Aorta (tissue), 5 donors: ENCODE measurements at regions not wholly inside any gene's neighbourhood (a gene's known extent, or its start where the extent isn't known, plus 50 kb on each side); places are given as distances from the start of the nearest gene placed in this dataset.

Source experiments
- ATAC-seq: fragments of 200-7000 bp; cut with Tn5 transposase; one replicate; pipeline ENCODE4 v1.9.1; 2022; ENCODE audit warnings: moderate library complexity; ENCODE audit not compliant: low FRiP score
- DNase-seq, 2 donors: peaks; one replicate each; pipeline ENCODE4 v3.0.0-alpha.2; 2020
- H3K27ac ChIP-seq, 2 donors: one replicate each; pipeline ENCODE4 v1.5.1; 2013; ENCODE audit warnings: low read length in 2 of 2, mild to moderate bottlenecking in 2 of 2, moderate library complexity in 2 of 2, control low read depth in 1 of 2, inconsistent platforms in 1 of 2, low read depth in 1 of 2
- H3K27me3 ChIP-seq, 2 donors: one replicate each; pipeline ENCODE4 v1.6.1; 2013; ENCODE audit warnings: control low read depth in 1 of 2, low read length in 1 of 2, mild to moderate bottlenecking in 1 of 2, moderate library complexity in 1 of 2; ENCODE audit not compliant: insufficient read depth in 2 of 2, control insufficient read depth in 1 of 2
- H3K36me3 ChIP-seq, 2 donors: one replicate each; pipeline ENCODE4 v1.6.1; 2013; ENCODE audit warnings: control low read depth in 1 of 2, low read length in 1 of 2, mild to moderate bottlenecking in 1 of 2; ENCODE audit not compliant: insufficient read depth in 2 of 2, control insufficient read depth in 1 of 2
- H3K4me1 ChIP-seq, 2 donors: one replicate each; pipeline ENCODE4 v1.6.1; 2013; ENCODE audit warnings: low read length in 2 of 2, control low read depth in 1 of 2, mild to moderate bottlenecking in 1 of 2, moderate library complexity in 1 of 2; ENCODE audit not compliant: insufficient read depth in 2 of 2, control insufficient read depth in 1 of 2
- H3K4me3 ChIP-seq, 2 donors: one replicate each; pipeline ENCODE4 v1.5.1; 2013; ENCODE audit warnings: low read length in 2 of 2, control low read depth in 1 of 2, mild to moderate bottlenecking in 1 of 2
- H3K9me3 ChIP-seq: one replicate; pipeline ENCODE4 v1.6.1; 2013; ENCODE audit warnings: mild to moderate bottlenecking, low read length; ENCODE audit not compliant: control insufficient read depth
- WGBS, 2 donors: extraction: QIAGEN DNeasy Blood & Tissue Kit; methylation state at CpG; one replicate each; pipeline ENCODE4 v1.1.7; 2013; 5-methylcytosine and 5-hydroxymethylcytosine counted together
- intact Hi-C, 2 donors: fragments of 100-400 bp; cut with DNase I; formaldehyde crosslinking; loops; one replicate each; pipeline versions ENCODE4 v1.14.2 to v1.15.0; 2022
- donor health status: healthy with polysubstance abuse.
- donor health status: Bipolar disorder and iron deficiency.
- donor health status: DM: no; HTN: no; CAD: no.
- donor health status: DM: no; HTN: no; CAD: no.
- donor health status: DM: yes; HTN: yes; CAD: no.

GRCh38 chr6:165049362-165049761, 260.0 kb downstream of the C6orf118 start:
- 29 to 35% methylated on average over 7 of the region's 7 CpGs for WGBS, 2 donors
- Histone ChIP-seq H3K4me3 (no peak overlapping the region), H3K36me3 (no peaks in the 10 kb centered on the region), H3K27me3 (no peaks in the 10 kb centered on the region), H3K9me3 (peaks cover 7% of the 10 kb centered on the region), H3K4me1 (no peaks in the 10 kb centered on the region), H3K27ac (no peak overlapping the region)
- DNase-seq = no peak
- intact Hi-C loops = no loop called here
- ATAC-seq = no peak

GRCh38 chr6:165047952-165048351, 261.5 kb downstream of the C6orf118 start:
- no peak for ATAC-seq
- 88 to 92% methylated on average over 2 of the region's 2 CpGs for WGBS, 2 donors

GRCh38 chr6:165045631-165046030, 263.8 kb downstream of the C6orf118 start:
- intact Hi-C loops = no loop called here
- no peaks in the 10 kb centered on the region for H3K4me1 ChIP-seq
- H3K27me3 ChIP-seq = no peaks in the 10 kb centered on the region
- H3K9me3 ChIP-seq = peaks cover 6% of the 10 kb centered on the region
- ATAC-seq = no peak
- 41 to 48% methylated on average over 2 of the region's 2 CpGs for WGBS, 2 donors
- DNase-seq = no peak
- H3K36me3 ChIP-seq = no peaks in the 10 kb centered on the region
- H3K27ac ChIP-seq = no peak overlapping the region
- H3K4me3 ChIP-seq = no peak overlapping the region

More at GRCh38 chr6:165047952-165048351, 261.5 kb downstream of the C6orf118 start:
- intact Hi-C loops = no loop called here
- Histone ChIP-seq H3K27me3 (no peaks in the 10 kb centered on the region), H3K4me3 (no peak overlapping the region), H3K36me3 (no peaks in the 10 kb centered on the region), H3K9me3 (peaks cover 7% of the 10 kb centered on the region), H3K27ac (no peak overlapping the region), H3K4me1 (no peaks in the 10 kb centered on the region)
- no peak for DNase-seq

- no peak for DNase-seq
- ATAC-seq = no peak
- no peak overlapping the region for H3K4me3 ChIP-seq
- H3K9me3 ChIP-seq = no peaks in the 10 kb centered on the region
- no peaks in the 10 kb centered on the region for H3K27me3 ChIP-seq
- no peak overlapping the region for H3K27ac ChIP-seq
- WGBS, 2 donors = 91 to 93% methylated on average over 2 of the region's 2 CpGs
- no peaks in the 10 kb centered on the region for H3K36me3 ChIP-seq
- intact Hi-C loops = no loop called here
- no peaks in the 10 kb centered on the region for H3K4me1 ChIP-seq
Observed at GRCh38 chr6:165042912-165043311, 266.5 kb downstream of the C6orf118 start.

GRCh38 chr6:165040440-165040839, 269.0 kb downstream of the C6orf118 start:
- Histone ChIP-seq H3K36me3 (no peaks in the 10 kb centered on the region), H3K4me3 (no peak overlapping the region), H3K27me3 (no peaks in the 10 kb centered on the region), H3K27ac (no peak overlapping the region), H3K9me3 (no peaks in the 10 kb centered on the region), H3K4me1 (no peaks in the 10 kb centered on the region)
- 59 to 73% methylated on average over 1 of the region's 1 CpG for WGBS, 2 donors
- ATAC-seq = no peak
- intact Hi-C loops = no loop called here
- no peak for DNase-seq

- Histone ChIP-seq H3K27me3 (no peaks in the 10 kb centered on the region), H3K4me1 (no peaks in the 10 kb centered on the region), H3K36me3 (no peaks in the 10 kb centered on the region), H3K4me3 (no peak overlapping the region), H3K27ac (no peak overlapping the region), H3K9me3 (no peaks in the 10 kb centered on the region)
- intact Hi-C loops = no loop called here
- 49 to 50% methylated on average over 4 of the region's 4 CpGs for WGBS, 2 donors
- no peak for DNase-seq
- no peak for ATAC-seq
Observed at GRCh38 chr6:165034271-165034741, 275.1 kb downstream of the C6orf118 start.

GRCh38 chr6:165031502-165031901, 277.9 kb downstream of the C6orf118 start:
- Histone ChIP-seq H3K27ac (no peak overlapping the region), H3K36me3 (no peaks in the 10 kb centered on the region), H3K4me1 (no peaks in the 10 kb centered on the region), H3K4me3 (no peak overlapping the region), H3K9me3 (no peaks in the 10 kb centered on the region), H3K27me3 (no peaks in the 10 kb centered on the region)
- intact Hi-C loops = no loop called here
- DNase-seq = no peak
- no peak for ATAC-seq
- 64 to 69% methylated on average over 7 of the region's 7 CpGs for WGBS, 2 donors

- 69 to 70% methylated on average over 1 of the region's 1 CpG for WGBS, 2 donors
- no peak for ATAC-seq
- no peaks in the 10 kb centered on the region for H3K9me3 ChIP-seq
- no peaks in the 10 kb centered on the region for H3K27me3 ChIP-seq
- H3K27ac ChIP-seq = no peak overlapping the region
- intact Hi-C loops = no loop called here
- no peaks in the 10 kb centered on the region for H3K4me1 ChIP-seq
- H3K4me3 ChIP-seq = no peak overlapping the region
- H3K36me3 ChIP-seq = no peaks in the 10 kb centered on the region
- no peak for DNase-seq
Observed at GRCh38 chr6:165025040-165025439, 284.4 kb downstream of the C6orf118 start.

- no peak for ATAC-seq
- Histone ChIP-seq H3K36me3 (no peaks in the 10 kb centered on the region), H3K27me3 (no peaks in the 10 kb centered on the region), H3K4me1 (no peaks in the 10 kb centered on the region), H3K4me3 (no peak overlapping the region), H3K27ac (no peak overlapping the region), H3K9me3 (no peaks in the 10 kb centered on the region)
- intact Hi-C loops = no loop called here
- 61 to 72% methylated on average over 2 of the region's 2 CpGs for WGBS, 2 donors
- no peak for DNase-seq
Observed at GRCh38 chr6:165019681-165020080, 289.7 kb downstream of the C6orf118 start.
